NB4 (cell line): ENCODE measurements at regions not wholly inside any gene's neighbourhood (a gene's known extent, or its start where the extent isn't known, plus 50 kb on each side); places are given as distances from the start of the nearest gene placed in this dataset.

ENCODE experiments used
- POLR2A ChIP-seq: IDR thresholded peaks from 2 replicates; pipeline ENCODE4 v1.6.1; 2011; ENCODE audit warnings: mild to moderate bottlenecking; ENCODE audit not compliant: insufficient read length; ENCODE audit errors: extremely low read depth
- TF ChIP-seq, protein P1 (sequence below): IDR thresholded peaks from one replicate; pipeline ENCODE4 v1.5.1; 2012; ENCODE audit warnings: low read depth, low read length
- TF ChIP-seq, protein P2 (sequence below): IDR thresholded peaks from 2 replicates; pipeline ENCODE4 v1.6.1; 2011; ENCODE audit warnings: low read depth, low read length

DNA sequence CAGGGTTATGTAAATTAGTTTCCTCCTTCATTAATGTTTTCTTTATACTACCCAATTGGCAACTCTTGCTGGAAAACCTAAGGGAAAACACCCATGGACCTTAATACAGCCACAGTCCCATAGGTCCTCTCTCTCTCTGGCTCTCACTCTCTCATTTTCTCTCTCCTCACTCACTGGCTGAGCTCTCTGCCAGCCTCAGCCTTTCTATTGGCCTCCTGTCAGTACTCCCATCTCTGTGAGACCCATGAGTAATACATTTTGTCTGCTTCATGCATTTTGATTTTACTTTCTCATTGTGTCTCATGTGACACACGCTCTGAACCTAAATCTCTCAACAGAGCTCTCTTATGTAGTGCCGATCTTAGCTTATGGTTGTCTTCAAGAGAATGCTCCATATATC lies 907.5 kb downstream of the C6orf118 start:
- TF ChIP-seq, protein P1, sequence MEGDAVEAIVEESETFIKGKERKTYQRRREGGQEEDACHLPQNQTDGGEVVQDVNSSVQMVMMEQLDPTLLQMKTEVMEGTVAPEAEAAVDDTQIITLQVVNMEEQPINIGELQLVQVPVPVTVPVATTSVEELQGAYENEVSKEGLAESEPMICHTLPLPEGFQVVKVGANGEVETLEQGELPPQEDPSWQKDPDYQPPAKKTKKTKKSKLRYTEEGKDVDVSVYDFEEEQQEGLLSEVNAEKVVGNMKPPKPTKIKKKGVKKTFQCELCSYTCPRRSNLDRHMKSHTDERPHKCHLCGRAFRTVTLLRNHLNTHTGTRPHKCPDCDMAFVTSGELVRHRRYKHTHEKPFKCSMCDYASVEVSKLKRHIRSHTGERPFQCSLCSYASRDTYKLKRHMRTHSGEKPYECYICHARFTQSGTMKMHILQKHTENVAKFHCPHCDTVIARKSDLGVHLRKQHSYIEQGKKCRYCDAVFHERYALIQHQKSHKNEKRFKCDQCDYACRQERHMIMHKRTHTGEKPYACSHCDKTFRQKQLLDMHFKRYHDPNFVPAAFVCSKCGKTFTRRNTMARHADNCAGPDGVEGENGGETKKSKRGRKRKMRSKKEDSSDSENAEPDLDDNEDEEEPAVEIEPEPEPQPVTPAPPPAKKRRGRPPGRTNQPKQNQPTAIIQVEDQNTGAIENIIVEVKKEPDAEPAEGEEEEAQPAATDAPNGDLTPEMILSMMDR = no peak
- TF ChIP-seq POLR2A = no peak
- TF ChIP-seq, protein P2, sequence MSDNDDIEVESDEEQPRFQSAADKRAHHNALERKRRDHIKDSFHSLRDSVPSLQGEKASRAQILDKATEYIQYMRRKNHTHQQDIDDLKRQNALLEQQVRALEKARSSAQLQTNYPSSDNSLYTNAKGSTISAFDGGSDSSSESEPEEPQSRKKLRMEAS = no peak
